GM23338 (cell line): ENCODE measurements at regions not wholly inside any gene's neighbourhood (a gene's known extent, or its start where the extent isn't known, plus 50 kb on each side); places are given as distances from the start of the nearest gene placed in this dataset.

Experiments
- ATAC-seq: fragments of 200-7000 bp; cut with Tn5 transposase; 3 replicates; pipeline ENCODE4 v1.9.1; 2020
- DNase-seq: peaks from one replicate; pipeline ENCODE4 v3.0.0-alpha.2; 2015; ENCODE audit warnings: low spot score
- H2AFZ ChIP-seq: fragments of 200-600 bp; sonication (generic); 2 replicates; pipeline ENCODE4 v1.8.0; 2016; ENCODE audit warnings: antibody characterized with exemption, mild to moderate bottlenecking, moderate library complexity
- H3F3A ChIP-seq: fragments of 200-600 bp; sonication (generic); replicated peaks from 2 replicates; pipeline ENCODE4 v1.8.0; 2017; ENCODE audit warnings: antibody characterized with exemption, mixed run types, low read depth
- H3K27ac ChIP-seq: fragments of 200-600 bp; sonication (generic); 2 replicates; pipeline ENCODE4 v1.6.1; 2016; ENCODE audit warnings: low read depth
- H3K27me3 ChIP-seq: fragments of 200-600 bp; sonication (generic); 2 replicates; pipeline ENCODE4 v1.8.0; 2016; ENCODE audit warnings: mild to moderate bottlenecking, mixed run types, moderate library complexity; ENCODE audit not compliant: insufficient read depth
- H3K36me3 ChIP-seq: fragments of 200-600 bp; sonication (generic); 2 replicates; pipeline ENCODE4 v1.8.0; 2016; ENCODE audit warnings: mild to moderate bottlenecking; ENCODE audit not compliant: insufficient read depth
- H3K4me1 ChIP-seq: fragments of 200-600 bp; sonication (generic); 2 replicates; pipeline ENCODE4 v1.8.0; 2016; ENCODE audit warnings: mild to moderate bottlenecking, moderate library complexity; ENCODE audit not compliant: insufficient read depth
- H3K4me2 ChIP-seq: fragments of 200-600 bp; sonication (generic); 2 replicates; pipeline ENCODE4 v1.7.1; 2017; ENCODE audit warnings: mixed run types
- H3K4me3 ChIP-seq: fragments of 200-600 bp; sonication (generic); 2 replicates; pipeline ENCODE4 v1.6.1; 2016; ENCODE audit warnings: mixed run types
- H3K79me2 ChIP-seq: fragments of 200-600 bp; sonication (generic); replicated peaks from 2 replicates; pipeline ENCODE4 v1.8.0; 2017; ENCODE audit warnings: mild to moderate bottlenecking; ENCODE audit not compliant: insufficient read depth
- H3K9me2 ChIP-seq: fragments of 200-600 bp; sonication (generic); 2 replicates; pipeline ENCODE4 v1.8.0; 2017; ENCODE audit not compliant: insufficient read depth
- H4K20me1 ChIP-seq: fragments of 200-600 bp; sonication (generic); replicated peaks from 2 replicates; pipeline ENCODE4 v1.8.0; 2017; ENCODE audit warnings: mild to moderate bottlenecking; ENCODE audit not compliant: insufficient read depth
- H3K27ac Mint-ChIP-seq: 2 replicates; pipeline ENCODE4 v1.8.0; 2020; ENCODE audit warnings: inconsistent platforms, mild to moderate bottlenecking, moderate library complexity, mixed read lengths
- H3K27me3 Mint-ChIP-seq: 3 replicates; pipeline ENCODE4 v1.8.0; 2022; ENCODE audit warnings: low read depth, mild to moderate bottlenecking, moderate library complexity, mixed read lengths, inconsistent platforms; ENCODE audit not compliant: insufficient read depth, poor library complexity
- H3K36me3 Mint-ChIP-seq: 3 replicates; pipeline ENCODE4 v1.8.0; 2021; ENCODE audit warnings: low read depth, mild to moderate bottlenecking, inconsistent platforms, moderate library complexity, mixed read lengths
- H3K4me1 Mint-ChIP-seq: 3 replicates; pipeline ENCODE4 v1.8.0; 2020; ENCODE audit warnings: mild to moderate bottlenecking, inconsistent platforms, mixed read lengths
- H3K4me3 Mint-ChIP-seq: 3 replicates; pipeline ENCODE4 v1.8.0; 2021; ENCODE audit warnings: moderate library complexity, mild to moderate bottlenecking, inconsistent platforms, mixed read lengths
- H3K9me3 Mint-ChIP-seq: 3 replicates; pipeline ENCODE4 v1.8.0; 2020; ENCODE audit warnings: moderate library complexity, mild to moderate bottlenecking, inconsistent platforms, mixed read lengths
- STAT1 ChIP-seq: IDR thresholded peaks from one replicate; pipeline ENCODE4 v1.6.1; 2016; ENCODE audit warnings: antibody characterized with exemption; ENCODE audit not compliant: unreplicated experiment
- ZNF114 ChIP-seq: fragments of 250-450 bp; sonication (Bioruptor Pico); IDR thresholded peaks from 2 replicates; pipeline ENCODE4 v1.5.0; 2020; ENCODE audit warnings: mild to moderate bottlenecking, moderate library complexity
- ZNF462 ChIP-seq: fragments of 250-450 bp; sonication (Bioruptor Pico); IDR thresholded peaks from 2 replicates; pipeline ENCODE4 v1.5.0; 2020; ENCODE audit warnings: mild to moderate bottlenecking, moderate library complexity
- TF ChIP-seq, protein P1 (sequence below): IDR thresholded peaks from one replicate; pipeline ENCODE4 v1.6.1; 2018; ENCODE audit warnings: antibody characterized with exemption; ENCODE audit not compliant: unreplicated experiment

DNA sequence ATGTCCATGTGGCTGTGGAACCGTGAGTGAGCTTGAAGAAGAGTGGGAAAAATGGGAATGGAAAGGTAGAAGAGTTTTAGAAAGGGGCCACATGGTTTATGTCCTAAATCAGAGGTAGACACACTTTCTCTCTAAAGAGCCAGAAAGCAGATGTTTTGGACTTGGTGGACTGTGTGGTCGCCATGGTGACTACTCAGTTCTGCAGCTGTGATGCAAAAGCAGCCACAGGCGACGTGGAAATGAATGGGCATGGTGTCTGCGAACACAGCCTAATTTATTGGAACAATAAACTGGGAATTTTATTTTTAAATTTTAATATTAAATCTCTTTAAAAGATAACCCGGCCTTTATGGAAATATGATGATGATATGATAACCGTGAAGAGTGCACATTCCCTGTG, 386.0 kb upstream of the FAT1 start:
- no peaks in the 10 kb centered on the region for H3K27me3 ChIP-seq
- Mint-ChIP-seq H3K27me3 (no peaks in the 10 kb centered on the region), H3K9me3 (no peaks in the 10 kb centered on the region), H3K4me1 (peaks cover 2% of the 10 kb centered on the region; the same call in 1 of the 3 replicates), H3K27ac (no peak overlapping the region), H3K4me3 (no peak overlapping the region), H3K36me3 (no peaks in the 10 kb centered on the region)
- no peaks in the 10 kb centered on the region for H4K20me1 ChIP-seq
- TF ChIP-seq, protein P1, sequence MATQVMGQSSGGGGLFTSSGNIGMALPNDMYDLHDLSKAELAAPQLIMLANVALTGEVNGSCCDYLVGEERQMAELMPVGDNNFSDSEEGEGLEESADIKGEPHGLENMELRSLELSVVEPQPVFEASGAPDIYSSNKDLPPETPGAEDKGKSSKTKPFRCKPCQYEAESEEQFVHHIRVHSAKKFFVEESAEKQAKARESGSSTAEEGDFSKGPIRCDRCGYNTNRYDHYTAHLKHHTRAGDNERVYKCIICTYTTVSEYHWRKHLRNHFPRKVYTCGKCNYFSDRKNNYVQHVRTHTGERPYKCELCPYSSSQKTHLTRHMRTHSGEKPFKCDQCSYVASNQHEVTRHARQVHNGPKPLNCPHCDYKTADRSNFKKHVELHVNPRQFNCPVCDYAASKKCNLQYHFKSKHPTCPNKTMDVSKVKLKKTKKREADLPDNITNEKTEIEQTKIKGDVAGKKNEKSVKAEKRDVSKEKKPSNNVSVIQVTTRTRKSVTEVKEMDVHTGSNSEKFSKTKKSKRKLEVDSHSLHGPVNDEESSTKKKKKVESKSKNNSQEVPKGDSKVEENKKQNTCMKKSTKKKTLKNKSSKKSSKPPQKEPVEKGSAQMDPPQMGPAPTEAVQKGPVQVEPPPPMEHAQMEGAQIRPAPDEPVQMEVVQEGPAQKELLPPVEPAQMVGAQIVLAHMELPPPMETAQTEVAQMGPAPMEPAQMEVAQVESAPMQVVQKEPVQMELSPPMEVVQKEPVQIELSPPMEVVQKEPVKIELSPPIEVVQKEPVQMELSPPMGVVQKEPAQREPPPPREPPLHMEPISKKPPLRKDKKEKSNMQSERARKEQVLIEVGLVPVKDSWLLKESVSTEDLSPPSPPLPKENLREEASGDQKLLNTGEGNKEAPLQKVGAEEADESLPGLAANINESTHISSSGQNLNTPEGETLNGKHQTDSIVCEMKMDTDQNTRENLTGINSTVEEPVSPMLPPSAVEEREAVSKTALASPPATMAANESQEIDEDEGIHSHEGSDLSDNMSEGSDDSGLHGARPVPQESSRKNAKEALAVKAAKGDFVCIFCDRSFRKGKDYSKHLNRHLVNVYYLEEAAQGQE, result no peak
- TF ChIP-seq ZNF114 (CRISPR knock-in tag) (no peak), STAT1 (no peak), ZNF462 (CRISPR knock-in tag) (no peak)
- H3K4me1 ChIP-seq, result 0 out of 2 replicates have a peak, but pooled peaks cover 5% of the 10 kb centered on the region
- no peak overlapping the region for H3K27ac ChIP-seq
- peaks cover 15% of the 10 kb centered on the region for H3K9me2 ChIP-seq
- no peak overlapping the region for H3K4me2 ChIP-seq
- H3K79me2 ChIP-seq, result no peaks in the 10 kb centered on the region
- ATAC-seq (no peak), DNase-seq (no peak)
- no peaks in the 10 kb centered on the region for H3F3A ChIP-seq
- H3K36me3 ChIP-seq, result no peaks in the 10 kb centered on the region
- no peak overlapping the region for H2AFZ ChIP-seq
- no peak overlapping the region for H3K4me3 ChIP-seq
